ENCODE measurements at regions not wholly inside any gene's neighbourhood (a gene's known extent, or its start where the extent isn't known, plus 50 kb on each side); places are given as distances from the start of the nearest gene placed in this dataset.
"Not testable (repeated sequence)": the region's sequence is repeated elsewhere in the genome, so short reads cannot be mapped to it uniquely, and the experiment has no call there.

GRCh38 chrX:10469-11458 lies 270.4 kb upstream of the PLCXD1 start:
- H3K27me3 ChIP-seq (replicated peaks); H3K27ac ChIP-seq; DNase-seq (ENCODE audit: low read depth in 1 of 2, low spot score in 2 of 2); H3K4me3 ChIP-seq; H3K9me3 ChIP-seq (replicated peaks); H3K4me1 ChIP-seq (replicated peaks); H3K36me3 ChIP-seq: not testable (repeated sequence)

- H3K9me3 ChIP-seq (replicated peaks); H3K4me1 ChIP-seq (replicated peaks); H3K27me3 ChIP-seq (replicated peaks); H3K4me3 ChIP-seq; H3K27ac ChIP-seq; H3K36me3 ChIP-seq: not testable (repeated sequence)
- peak in 1 of 2 experiments; percentile 9 for DNase-seq (ENCODE audit: low read depth in 1 of 2, low spot score in 2 of 2)
These were observed 267.2 kb upstream of the PLCXD1 start for GRCh38 chrX:13821-14443.

- not testable (repeated sequence) for H3K27ac ChIP-seq; H3K4me1 ChIP-seq (replicated peaks); H3K4me3 ChIP-seq; H3K27me3 ChIP-seq (replicated peaks); H3K9me3 ChIP-seq (replicated peaks); H3K36me3 ChIP-seq
- peak in 1 of 2 experiments; percentile 17 for DNase-seq (ENCODE audit: low read depth in 1 of 2, low spot score in 2 of 2)
These were observed 266.7 kb upstream of the PLCXD1 start for GRCh38 chrX:14452-14851.

GRCh38 chrX:18768-19454 lies 262.3 kb upstream of the PLCXD1 start:
- not testable (repeated sequence) for H3K4me3 ChIP-seq; H3K36me3 ChIP-seq; H3K4me1 ChIP-seq (replicated peaks); H3K27ac ChIP-seq; H3K27me3 ChIP-seq (replicated peaks); DNase-seq (ENCODE audit: low read depth in 1 of 2, low spot score in 2 of 2); H3K9me3 ChIP-seq (replicated peaks)

GRCh38 chrX:19455-19827 lies 261.7 kb upstream of the PLCXD1 start:
- not testable (repeated sequence) for H3K9me3 ChIP-seq (replicated peaks); H3K4me1 ChIP-seq (replicated peaks); H3K36me3 ChIP-seq; DNase-seq (ENCODE audit: low read depth in 1 of 2, low spot score in 2 of 2); H3K27ac ChIP-seq; H3K27me3 ChIP-seq (replicated peaks)
- H3K4me3 ChIP-seq: peak overlapping the region; percentile 42

- H3K4me3 ChIP-seq: peak overlapping the region; percentile 42
- peak; percentile 8 to 14 for DNase-seq (ENCODE audit: low read depth in 1 of 2, low spot score in 2 of 2)
These were observed 261.1 kb upstream of the PLCXD1 start for GRCh38 chrX:19912-20571.

GRCh38 chrX:24139-24538 lies 257.0 kb upstream of the PLCXD1 start:
- not testable (repeated sequence) for H3K36me3 ChIP-seq; H3K27ac ChIP-seq; H3K4me3 ChIP-seq; H3K9me3 ChIP-seq (replicated peaks); DNase-seq (ENCODE audit: low read depth in 1 of 2, low spot score in 2 of 2); H3K4me1 ChIP-seq (replicated peaks); H3K27me3 ChIP-seq (replicated peaks)

More at GRCh38 chrX:19912-20571, 261.1 kb upstream of the PLCXD1 start:
- H3K27ac ChIP-seq: no peak overlapping the region
- H3K9me3 ChIP-seq (replicated peaks): no peaks in the 10 kb centered on the region
- no peaks in the 10 kb centered on the region for H3K27me3 ChIP-seq (replicated peaks)
- H3K4me1 ChIP-seq (replicated peaks): peaks cover 4% of the 10 kb centered on the region
- no peaks in the 10 kb centered on the region for H3K36me3 ChIP-seq

Measured in SJSA1 (cell line).